CD4-positive, alpha-beta T cell (primary cell): ENCODE measurements at regions not wholly inside any gene's neighbourhood (a gene's known extent, or its start where the extent isn't known, plus 50 kb on each side); places are given as distances from the start of the nearest gene placed in this dataset.

Source experiments
- ATAC-seq: fragments of 200-7000 bp; cut with Tn5 transposase; one replicate; pipeline ENCODE4 v1.10.0; 2022; ENCODE audit warnings: mild to moderate bottlenecking; ENCODE audit not compliant: poor library complexity
- CTCF ChIA-PET: fragments of 350-600 bp; sonication (Branson Sonifier 250); formaldehyde crosslinking; loops from one replicate; lab custom pipeline; 2021; ENCODE audit warnings: antibody characterized with exemption, inconsistent platforms; lab: Charles Lee
- POLR2A ChIA-PET: fragments of 350-600 bp; sonication (Branson Sonifier 250); formaldehyde crosslinking; loops from one replicate; lab custom pipeline; 2021; ENCODE audit warnings: antibody characterized with exemption, inconsistent platforms; lab: Charles Lee
- DNase-seq, 14 experiments: peaks; one replicate each; pipeline ENCODE4 v3.0.0-alpha.2; 2013 to 2020; ENCODE audit warnings: mixed read lengths in 2 of 14
- H3K27ac ChIP-seq, 2 donors: one replicate each; pipeline versions ENCODE4 v1.5.1 to v1.7.0; 2013; ENCODE audit warnings: low read length in 2 of 2, low read depth in 1 of 2, mild to moderate bottlenecking in 1 of 2
- H3K27me3 ChIP-seq, 2 experiments: 1 replicate in 1 of 2; 2 replicates in 1 of 2; pipeline versions ENCODE4 v1.6.1 to v1.7.0; 2013; ENCODE audit warnings: low read length in 2 of 2, control low read depth in 1 of 2, mild to moderate bottlenecking in 1 of 2, moderate library complexity in 1 of 2; ENCODE audit not compliant: insufficient read depth in 2 of 2, control insufficient read depth in 1 of 2
- H3K36me3 ChIP-seq: one replicate; pipeline ENCODE4 v1.6.1; 2013; ENCODE audit warnings: low read length, control low read depth; ENCODE audit not compliant: insufficient read depth
- H3K4me1 ChIP-seq: one replicate; pipeline ENCODE4 v1.6.1; 2013; ENCODE audit warnings: low read length, control low read depth; ENCODE audit not compliant: insufficient read depth
- H3K4me3 ChIP-seq: one replicate; pipeline ENCODE4 v1.5.1; 2013; ENCODE audit warnings: mild to moderate bottlenecking, low read length, moderate library complexity
- H3K9me3 ChIP-seq, 2 experiments: 1 replicate in 1 of 2; 2 replicates in 1 of 2; pipeline versions ENCODE4 v1.6.1 to v1.7.0; 2013; ENCODE audit warnings: low read length in 2 of 2, mild to moderate bottlenecking in 2 of 2, control low read depth in 1 of 2, moderate library complexity in 1 of 2; ENCODE audit not compliant: control insufficient read depth in 1 of 2, insufficient read depth in 1 of 2
- H3K27ac Mint-ChIP-seq: one replicate; pipeline ENCODE4 v1.8.0; 2020; ENCODE audit warnings: mixed read lengths
- H3K27me3 Mint-ChIP-seq: one replicate; pipeline ENCODE4 v1.8.0; 2021; ENCODE audit warnings: mixed read lengths
- H3K36me3 Mint-ChIP-seq: one replicate; pipeline ENCODE4 v1.8.0; 2021; ENCODE audit warnings: low read depth, mixed read lengths
- H3K4me1 Mint-ChIP-seq: one replicate; pipeline ENCODE4 v1.8.0; 2021; ENCODE audit warnings: low read depth, mixed read lengths
- H3K4me3 Mint-ChIP-seq: one replicate; pipeline ENCODE4 v1.8.0; 2020; ENCODE audit warnings: mild to moderate bottlenecking, mixed read lengths
- H3K9me3 Mint-ChIP-seq: one replicate; pipeline ENCODE4 v1.8.0; 2020; ENCODE audit warnings: mixed read lengths
- CTCF ChIP-seq: fragments of 200-600 bp; IDR thresholded peaks from one replicate; pipeline ENCODE4 v1.8.0; 2022; ENCODE audit warnings: antibody characterized with exemption, mild to moderate bottlenecking
- intact Hi-C, 2 experiments: fragments of 100-400 bp; cut with DNase I in 1 of 2; cut with micrococcal nuclease in 1 of 2; formaldehyde crosslinking; loops; one replicate each; pipeline versions ENCODE4 v1.15.1 to v1.9.0; 2023 to 2025; cut with DNase I, micrococcal nuclease

GRCh38 chr4:175539498-175539897 is 272.6 kb downstream of the GPM6A start:
- intact Hi-C loops = loop anchor here in 1 of 2 experiments (5.0 kb wide), 1 partner anchor 1172 kb away; no protein-coding TSS in a partner anchor
- CTCF ChIA-PET = interaction anchor here (0.5 kb wide), 1 partner anchor 8 kb away, joined by 3 read pairs; no protein-coding TSS in a partner anchor
- Histone ChIP-seq H3K27me3 (no peaks in the 10 kb centered on the region), H3K4me3 (no peak overlapping the region), H3K27ac (no peak overlapping the region), H3K4me1 (no peaks in the 10 kb centered on the region), H3K36me3 (no peaks in the 10 kb centered on the region), H3K9me3 (peaks cover 0 to 3% of the 10 kb centered on the region in 2 experiments)
- H3K4me3 Mint-ChIP-seq = no peak overlapping the region
- no peaks in the 10 kb centered on the region for H3K9me3 Mint-ChIP-seq
- no peak overlapping the region for H3K27ac Mint-ChIP-seq
- no peaks in the 10 kb centered on the region for H3K36me3 Mint-ChIP-seq
- DNase-seq = no peak
- H3K4me1 Mint-ChIP-seq = no peaks in the 10 kb centered on the region
- POLR2A ChIA-PET = no interaction called here
- TF ChIP-seq CTCF = no peak
- no peak for ATAC-seq
- no peaks in the 10 kb centered on the region for H3K27me3 Mint-ChIP-seq

- no peak overlapping the region for H3K4me3 ChIP-seq
- Mint-ChIP-seq H3K4me3 (no peak overlapping the region), H3K9me3 (no peaks in the 10 kb centered on the region), H3K27ac (no peak overlapping the region), H3K36me3 (no peaks in the 10 kb centered on the region), H3K4me1 (no peaks in the 10 kb centered on the region), H3K27me3 (no peaks in the 10 kb centered on the region)
- POLR2A ChIA-PET = no interaction called here
- H3K36me3 ChIP-seq = no peaks in the 10 kb centered on the region
- intact Hi-C loops = no loop called here
- CTCF ChIA-PET = interaction anchor here (0.5 kb wide), 1 partner anchor 9 kb away, joined by 3 read pairs; no protein-coding TSS in a partner anchor
- H3K27me3 ChIP-seq = no peaks in the 10 kb centered on the region
- no peak overlapping the region for H3K27ac ChIP-seq
- TF ChIP-seq CTCF = no peak
- H3K4me1 ChIP-seq = no peaks in the 10 kb centered on the region
- DNase-seq (no peak), ATAC-seq (no peak)
- peaks cover 0 to 3% of the 10 kb centered on the region in 2 experiments for H3K9me3 ChIP-seq
Observed at GRCh38 chr4:175540151-175540550, 271.9 kb downstream of the GPM6A start.

GRCh38 chr4:175540732-175541131 is 271.3 kb downstream of the GPM6A start:
- Histone ChIP-seq H3K27ac (no peak overlapping the region), H3K36me3 (no peaks in the 10 kb centered on the region), H3K4me3 (no peak overlapping the region), H3K9me3 (peaks cover 0 to 3% of the 10 kb centered on the region in 2 experiments), H3K4me1 (no peaks in the 10 kb centered on the region), H3K27me3 (no peaks in the 10 kb centered on the region)
- no peaks in the 10 kb centered on the region for H3K27me3 Mint-ChIP-seq
- DNase-seq = no peak
- ChIA-PET POLR2A (no interaction called here), CTCF (no interaction called here)
- no peak for TF ChIP-seq CTCF
- intact Hi-C loops = no loop called here
- H3K4me1 Mint-ChIP-seq = no peaks in the 10 kb centered on the region
- H3K9me3 Mint-ChIP-seq = no peaks in the 10 kb centered on the region
- H3K4me3 Mint-ChIP-seq = no peak overlapping the region
- ATAC-seq = no peak
- no peak overlapping the region for H3K27ac Mint-ChIP-seq
- H3K36me3 Mint-ChIP-seq = no peaks in the 10 kb centered on the region
